ENCODE measurements at regions not wholly inside any gene's neighbourhood (a gene's known extent, or its start where the extent isn't known, plus 50 kb on each side); places are given as distances from the start of the nearest gene placed in this dataset.

- Histone ChIP-seq H3K27me3 (no peaks in the 10 kb centered on the region), H3K27ac (no peak overlapping the region), H3K4me1 (no peaks in the 10 kb centered on the region), H3K36me3 (no peaks in the 10 kb centered on the region), H3K9me3 (no peaks in the 10 kb centered on the region), H3K4me3 (no peak overlapping the region)
- TF ChIP-seq CTCF (IDR thresholded peaks at IDR 0.05) = no peak
- TF ChIP-seq POLR2A (IDR thresholded peaks at IDR 0.05) = no peak
- DNase-seq = no peak
- 72 to 76% methylated on average over 4 of the region's 4 CpGs for WGBS, 2 donors
- intact Hi-C loops (cut with DNase I) = no loop called here
These were observed 1644.4 kb downstream of the FAM181B start for GRCh38 chr11:81089242-81089641.

GRCh38 chr11:81080476-81080875 is 1639.6 kb upstream of the TENM4 start:
- Histone ChIP-seq H3K9me3 (no peaks in the 10 kb centered on the region), H3K4me3 (no peak overlapping the region), H3K27ac (no peak overlapping the region), H3K27me3 (no peaks in the 10 kb centered on the region), H3K4me1 (no peaks in the 10 kb centered on the region), H3K36me3 (no peaks in the 10 kb centered on the region)
- WGBS, 2 donors = 74 to 78% methylated on average over 4 of the region's 4 CpGs
- DNase-seq = no peak
- intact Hi-C loops (cut with DNase I) = no loop called here
- TF ChIP-seq POLR2A (IDR thresholded peaks at IDR 0.05) (no peak), CTCF (IDR thresholded peaks at IDR 0.05) (no peak)

- DNase-seq = no peak
- Histone ChIP-seq H3K4me3 (no peak overlapping the region), H3K9me3 (no peaks in the 10 kb centered on the region), H3K4me1 (peaks cover 0 to 6% (median 0%) of the 10 kb centered on the region in 3 donors), H3K27ac (no peak overlapping the region), H3K27me3 (no peaks in the 10 kb centered on the region), H3K36me3 (no peaks in the 10 kb centered on the region)
- intact Hi-C loops (cut with DNase I) = no loop called here
- TF ChIP-seq POLR2A (IDR thresholded peaks at IDR 0.05) (no peak), CTCF (IDR thresholded peaks at IDR 0.05) (no peak)
- 64 to 77% methylated on average over 4 of the region's 4 CpGs for WGBS, 2 donors
These were observed 1631.4 kb upstream of the TENM4 start for GRCh38 chr11:81072273-81072672.

GRCh38 chr11:81071606-81072005 is 1630.8 kb upstream of the TENM4 start:
- no peaks in the 10 kb centered on the region for H3K9me3 ChIP-seq
- intact Hi-C loops (cut with DNase I) = no loop called here
- no peak for DNase-seq
- TF ChIP-seq CTCF (IDR thresholded peaks at IDR 0.05) (no peak), POLR2A (IDR thresholded peaks at IDR 0.05) (no peak)
- no peak overlapping the region for H3K4me3 ChIP-seq
- H3K36me3 ChIP-seq = no peaks in the 10 kb centered on the region
- H3K4me1 ChIP-seq = peaks cover 0 to 6% (median 0%) of the 10 kb centered on the region in 3 donors
- 34 to 37% methylated on average over 5 of the region's 5 CpGs for WGBS, 2 donors
- H3K27me3 ChIP-seq = no peaks in the 10 kb centered on the region
- H3K27ac ChIP-seq = no peak overlapping the region

GRCh38 chr11:81070948-81071347 is 1630.1 kb upstream of the TENM4 start:
- Histone ChIP-seq H3K36me3 (no peaks in the 10 kb centered on the region), H3K4me3 (no peak overlapping the region), H3K27me3 (no peaks in the 10 kb centered on the region), H3K9me3 (no peaks in the 10 kb centered on the region), H3K4me1 (peaks cover 0 to 6% (median 0%) of the 10 kb centered on the region in 3 donors), H3K27ac (no peak overlapping the region)
- 36 to 42% methylated on average over 4 of the region's 4 CpGs for WGBS, 2 donors
- intact Hi-C loops (cut with DNase I) = no loop called here
- no peak for DNase-seq
- TF ChIP-seq CTCF (IDR thresholded peaks at IDR 0.05) (no peak), POLR2A (IDR thresholded peaks at IDR 0.05) (no peak)
